WI38 (cell line): ENCODE measurements at regions not wholly inside any gene's neighbourhood (a gene's known extent, or its start where the extent isn't known, plus 50 kb on each side); places are given as distances from the start of the nearest gene placed in this dataset.

Source experiments
- H3K4me3 ChIP-seq: 2 replicates; pipeline ENCODE4 v1.5.1; 2011; ENCODE audit warnings: low read depth, mild to moderate bottlenecking, control low read depth, low read length
- CTCF ChIP-seq: IDR thresholded peaks from 2 replicates; pipeline ENCODE4 v1.5.1; 2012; ENCODE audit warnings: low read depth, mild to moderate bottlenecking, control low read depth, low read length

GRCh38 chr22:27094633-27095308 lies 437.4 kb downstream of the MIAT start:
- no peak overlapping the region for H3K4me3 ChIP-seq
- TF ChIP-seq CTCF, result no peak

GRCh38 chr22:27097506-27097905 lies 440.1 kb downstream of the MIAT start:
- no peak for TF ChIP-seq CTCF
- H3K4me3 ChIP-seq, result no peak overlapping the region

- TF ChIP-seq CTCF, result no peak
- H3K4me3 ChIP-seq, result no peak overlapping the region
Observed at GRCh38 chr22:27097933-27098332, 440.5 kb downstream of the MIAT start.

- H3K4me3 ChIP-seq, result no peak overlapping the region
Observed at GRCh38 chr22:27099946-27100722, 442.7 kb downstream of the MIAT start.

GRCh38 chr22:27100789-27101188 lies 443.4 kb downstream of the MIAT start:
- TF ChIP-seq CTCF, result no peak
- H3K4me3 ChIP-seq, result no peak overlapping the region

More at GRCh38 chr22:27099946-27100722, 442.7 kb downstream of the MIAT start:
- TF ChIP-seq CTCF, result no peak

- no peak for TF ChIP-seq CTCF
- no peak overlapping the region for H3K4me3 ChIP-seq
Observed at GRCh38 chr22:27101288-27101687, 443.9 kb downstream of the MIAT start.

GRCh38 chr22:27104449-27104848 lies 447.1 kb downstream of the MIAT start:
- H3K4me3 ChIP-seq, result no peak overlapping the region
- TF ChIP-seq CTCF, result no peak
